NCI-H2196 (cell line): ENCODE measurements at regions not wholly inside any gene's neighbourhood (a gene's known extent, or its start where the extent isn't known, plus 50 kb on each side); places are given as distances from the start of the nearest gene placed in this dataset.

Experiments used
- DNase-seq: peaks from one replicate; lab custom pipeline; 2025; ENCODE audit not compliant: unreplicated experiment; lab: John Stamatoyannopoulos, UW

GRCh38 chr18:78698914-78699313 lies 280.7 kb upstream of the SALL3 start:
- DNase-seq, result no peak

- DNase-seq, result no peak
Observed at GRCh38 chr18:78699499-78699898, 280.1 kb upstream of the SALL3 start.

DNA sequence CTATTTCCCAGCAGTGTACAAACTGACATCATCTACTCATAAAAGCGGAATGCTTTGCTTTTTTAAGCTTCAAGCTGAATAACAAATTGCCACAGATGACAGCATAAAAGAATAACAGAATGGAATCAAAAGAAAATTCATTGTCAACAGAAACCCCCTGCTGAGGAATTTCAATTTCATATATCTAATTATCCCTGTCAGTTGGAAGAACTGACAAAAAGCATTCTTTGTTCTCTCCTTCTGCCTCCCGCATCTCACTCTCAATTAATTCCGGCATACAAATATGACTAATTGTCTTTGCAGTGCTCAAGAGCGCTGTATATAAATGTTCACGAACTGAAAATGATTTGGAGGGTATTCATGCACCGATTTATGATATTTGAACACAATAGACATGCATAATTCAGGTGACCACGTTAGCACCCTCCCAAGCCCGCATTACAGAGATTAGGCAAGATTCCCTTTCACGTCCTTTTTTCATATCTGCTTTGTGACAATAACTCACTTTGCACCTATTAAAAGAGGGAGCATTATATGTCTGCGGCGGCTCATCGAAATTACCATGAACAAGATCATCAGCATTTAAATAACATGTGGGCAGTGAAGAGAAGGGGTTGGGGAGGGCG lies 277.7 kb upstream of the SALL3 start:
- peak; percentile 3 for DNase-seq

DNA sequence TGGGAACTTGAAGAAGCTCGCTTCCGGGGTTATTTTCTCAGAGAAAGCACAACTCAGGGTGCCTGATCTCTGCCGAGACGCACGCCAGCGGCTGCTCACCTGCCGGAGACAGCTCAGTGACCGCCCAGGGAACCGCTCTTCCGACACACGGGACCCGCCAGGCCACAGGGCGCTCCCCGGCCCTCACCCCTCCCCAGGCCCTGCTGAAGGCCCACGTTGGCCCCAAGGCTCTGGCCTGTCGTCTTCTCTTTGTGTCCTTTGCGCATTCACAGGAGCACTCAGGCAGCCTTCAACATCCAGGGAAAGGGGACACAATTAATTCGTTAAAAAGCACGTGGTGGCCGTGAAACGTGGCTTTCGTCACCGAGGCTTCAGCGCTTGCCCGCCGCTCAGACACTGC lies 276.3 kb upstream of the SALL3 start:
- DNase-seq, result no peak

DNA sequence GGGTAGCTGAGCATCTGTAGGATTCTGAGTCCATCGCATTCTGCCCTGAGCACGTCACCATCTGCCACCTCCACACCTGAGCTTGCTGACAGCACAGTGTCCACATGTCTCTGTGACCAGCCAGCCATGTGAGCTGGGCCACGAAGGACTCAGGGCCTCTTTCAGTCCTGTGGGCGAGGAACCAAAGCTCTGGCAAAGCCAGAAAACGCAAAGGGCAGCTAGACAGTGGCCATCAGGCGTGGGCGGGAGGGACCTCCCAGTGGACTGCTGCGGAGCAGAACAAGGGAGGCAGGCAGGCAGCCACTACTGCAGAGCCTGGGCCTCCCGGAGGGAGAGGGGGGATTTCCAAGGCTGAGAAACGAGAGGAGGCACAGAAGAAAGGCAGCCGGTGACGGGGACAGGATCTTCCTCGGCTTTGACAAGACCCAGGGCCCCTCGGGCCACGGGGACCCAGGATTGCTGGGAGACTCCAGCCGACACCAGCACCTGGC lies 274.6 kb upstream of the SALL3 start:
- no peak for DNase-seq

- no peak for DNase-seq
Observed at GRCh38 chr18:78709261-78709809, 270.3 kb upstream of the SALL3 start.

- no peak for DNase-seq
Observed at GRCh38 chr18:78711316-78711715, 268.3 kb upstream of the SALL3 start.

DNA sequence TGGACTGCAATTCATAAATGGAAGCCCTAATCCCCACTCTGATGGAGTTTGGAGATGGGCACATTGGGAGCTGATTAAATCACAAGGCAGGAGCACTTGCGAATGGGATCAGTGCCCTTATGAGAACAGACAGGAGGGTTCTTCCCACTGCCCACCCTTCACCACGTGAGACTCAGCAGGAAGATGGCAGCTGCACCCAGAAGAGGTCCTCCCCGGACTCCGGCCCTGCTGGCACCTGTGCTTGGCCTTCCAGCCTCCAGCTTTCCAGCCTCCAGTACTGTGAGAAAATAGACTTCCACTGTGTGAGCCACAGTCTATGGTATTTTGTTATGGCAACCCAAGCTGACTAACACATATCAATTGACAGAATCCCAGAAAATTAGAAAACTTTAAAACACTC lies 267.6 kb upstream of the SALL3 start:
- DNase-seq, result no peak

DNA sequence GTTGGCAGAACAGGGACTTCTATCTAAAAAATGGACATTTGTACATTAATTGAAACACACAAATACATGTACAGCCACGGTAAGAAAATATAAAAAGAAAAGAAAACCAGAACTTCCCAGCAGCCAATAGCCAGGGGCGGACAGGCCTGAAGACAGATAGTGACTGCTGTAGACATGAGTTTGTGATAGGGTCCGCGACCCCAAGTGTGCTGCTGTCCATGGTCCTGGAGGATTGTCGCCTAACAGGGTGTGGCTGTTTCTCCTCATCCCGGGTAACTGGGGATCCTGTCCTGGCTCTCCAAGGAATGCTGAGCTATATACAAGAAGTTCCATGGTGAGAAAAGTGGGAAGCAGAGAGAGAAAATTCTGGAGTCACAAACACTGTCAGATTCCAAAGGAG lies 266.5 kb upstream of the SALL3 start:
- no peak for DNase-seq

DNA sequence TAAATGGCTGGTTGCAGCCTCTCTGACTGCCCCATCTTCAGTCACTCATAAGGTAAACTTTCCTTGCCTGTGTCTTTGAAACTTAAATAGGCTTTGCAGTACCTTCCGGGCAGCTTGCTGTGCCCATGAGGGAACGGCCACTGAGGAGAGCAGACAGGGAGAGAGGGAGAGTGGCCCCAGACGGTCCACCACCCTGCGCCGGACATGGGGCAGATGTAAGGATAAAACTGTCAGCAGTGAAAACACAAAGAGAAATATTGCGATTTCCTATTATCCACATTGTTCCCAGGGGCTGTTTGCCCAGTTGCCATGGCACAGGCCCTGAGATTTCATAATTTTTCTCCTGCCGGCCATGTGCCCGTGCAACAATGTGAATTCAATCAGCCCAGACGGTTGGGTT lies 265.9 kb upstream of the SALL3 start:
- no peak for DNase-seq

GRCh38 chr18:78716022-78716421 lies 263.6 kb upstream of the SALL3 start:
- DNase-seq, result no peak

GRCh38 chr18:78716581-78716980 lies 263.0 kb upstream of the SALL3 start:
- no peak for DNase-seq

DNA sequence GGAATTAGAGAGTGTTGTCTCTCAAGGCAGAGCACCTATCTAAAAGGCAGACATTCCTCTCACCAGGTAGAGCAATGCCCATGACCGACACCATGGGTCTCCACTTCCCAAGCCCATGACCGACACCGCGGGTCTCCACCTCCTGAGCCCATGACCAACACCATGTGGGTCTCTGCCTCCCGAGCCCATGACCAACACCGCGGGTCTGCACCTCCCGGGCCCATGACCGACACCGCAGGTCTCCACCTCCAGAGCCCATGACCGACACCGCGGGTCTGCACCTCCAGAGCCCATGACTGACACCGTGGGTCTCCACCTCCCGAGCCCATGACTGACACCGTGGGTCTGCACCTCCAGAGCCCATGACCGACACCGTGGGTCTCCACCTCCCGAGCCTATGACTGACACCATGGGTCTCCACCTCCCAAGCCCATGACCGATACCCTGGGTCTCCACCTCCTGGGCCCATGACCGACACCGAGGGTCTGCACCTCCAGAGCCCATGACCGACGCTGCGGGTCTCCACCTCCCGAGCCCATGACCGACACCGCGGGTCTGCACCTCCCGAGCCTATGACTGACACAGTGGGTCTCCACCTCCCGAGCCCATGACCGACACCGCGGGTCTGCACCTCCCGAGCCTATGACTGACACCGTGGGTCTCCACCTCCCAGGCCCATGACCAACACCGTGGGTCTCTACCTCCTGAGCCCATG lies 262.4 kb upstream of the SALL3 start:
- no peak for DNase-seq

DNA sequence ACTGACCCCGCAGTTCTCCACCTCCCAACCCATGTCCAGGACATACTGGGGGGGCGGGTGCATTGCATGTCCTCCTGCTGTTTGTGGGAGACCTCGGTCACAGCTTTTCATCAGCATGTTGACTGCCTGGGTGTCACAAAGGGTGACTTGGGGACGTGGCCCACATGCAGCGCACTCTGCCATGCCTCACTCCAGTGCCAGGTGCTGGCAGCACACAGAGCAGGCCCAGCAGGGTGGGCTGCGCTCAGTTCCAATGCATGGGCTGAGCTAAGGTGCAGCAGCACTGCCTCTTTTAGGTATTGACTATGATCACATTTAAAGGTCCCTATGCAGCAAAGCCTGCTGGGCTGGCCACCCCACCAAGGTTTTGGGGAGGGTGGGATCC lies 261.9 kb upstream of the SALL3 start:
- no peak for DNase-seq

- no peak for DNase-seq
Observed at GRCh38 chr18:78719821-78720220, 259.8 kb upstream of the SALL3 start.

DNA sequence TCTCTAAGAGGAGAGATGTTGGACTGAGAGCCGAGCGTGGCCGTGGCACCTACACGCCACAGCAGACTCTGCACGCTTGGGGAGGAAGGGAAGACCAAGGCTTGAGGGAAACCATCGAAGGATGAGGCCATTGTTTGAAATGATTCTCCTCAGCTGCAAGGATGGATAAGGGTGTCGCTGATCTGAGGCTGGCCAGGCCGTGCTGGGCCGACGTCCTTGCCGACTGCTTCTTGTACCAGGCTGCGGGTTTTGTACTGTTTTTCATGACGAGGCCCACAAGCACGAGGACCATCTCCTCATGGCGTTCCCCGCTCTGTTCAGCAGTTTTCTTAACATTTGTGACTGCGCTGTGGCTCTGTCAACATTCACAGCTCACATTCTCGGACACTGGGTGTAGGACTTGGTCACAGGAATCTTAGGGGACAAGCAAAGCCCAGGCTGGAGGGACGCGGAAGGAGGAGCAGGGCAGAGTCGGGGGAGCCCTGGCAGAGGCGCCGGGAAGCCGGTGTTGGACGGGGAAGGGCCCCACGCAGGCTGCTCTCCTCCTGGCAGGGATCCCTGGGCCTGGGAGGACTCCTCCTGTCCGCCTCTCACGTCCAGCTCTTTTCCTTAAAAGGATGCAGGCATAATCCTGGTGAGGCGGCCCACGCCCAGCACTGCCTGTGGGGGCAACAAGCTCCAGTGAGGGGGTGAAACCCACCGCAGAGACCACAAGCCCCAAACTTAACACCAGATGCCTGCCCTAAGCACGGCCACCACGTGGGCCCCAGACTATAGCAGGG lies 259.0 kb upstream of the SALL3 start:
- no peak for DNase-seq

GRCh38 chr18:78721238-78721875 lies 258.3 kb upstream of the SALL3 start:
- DNase-seq, result no peak

GRCh38 chr18:78721981-78722380 lies 257.6 kb upstream of the SALL3 start:
- DNase-seq, result no peak

DNA sequence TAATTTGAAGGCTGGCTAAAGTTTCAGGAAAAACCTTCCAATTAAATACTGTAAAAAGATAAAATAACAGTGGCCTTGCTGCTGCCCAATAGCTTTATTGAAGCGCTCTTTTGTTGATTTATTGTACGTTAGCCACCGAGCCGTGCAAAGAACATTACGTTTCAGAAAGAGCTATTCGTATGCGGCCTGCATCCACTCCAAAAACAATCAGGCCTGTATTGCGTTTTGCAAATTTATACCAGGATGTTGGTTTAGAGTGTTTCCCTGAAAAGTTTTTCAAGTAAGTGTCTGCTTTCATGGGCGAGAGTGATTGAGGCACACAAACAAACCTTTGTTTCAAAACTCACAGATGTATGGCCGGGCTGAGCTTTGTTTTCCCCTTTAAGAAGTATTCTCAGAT lies 257.2 kb upstream of the SALL3 start:
- no peak for DNase-seq

GRCh38 chr18:78722929-78723710 lies 256.5 kb upstream of the SALL3 start:
- DNase-seq, result no peak
